Activated CD4-positive, CD25-positive, alpha-beta regulatory T cell treated with anti-CD3 and anti-CD28 coated beads, Interleukin-2, amount 50 U/mL, for 16 hours (primary cell): ENCODE measurements at regions not wholly inside any gene's neighbourhood (a gene's known extent, or its start where the extent isn't known, plus 50 kb on each side); places are given as distances from the start of the nearest gene placed in this dataset.

Experiments
- DNase-seq: peaks from one replicate; pipeline ENCODE4 v3.0.0-alpha.2; 2020; ENCODE audit warnings: low read depth, low spot score

- DNase-seq = no peak
Measured at GRCh38 chr5:109945097-109945678, 255.5 kb downstream of the MAN2A1 start.

- DNase-seq = no peak
Measured at GRCh38 chr5:109945723-109946480, 256.2 kb downstream of the MAN2A1 start.

GRCh38 chr5:109946610-109947009 is 256.9 kb downstream of the MAN2A1 start:
- no peak for DNase-seq

GRCh38 chr5:109947667-109948066 is 257.9 kb downstream of the MAN2A1 start:
- no peak for DNase-seq

- no peak for DNase-seq
Measured at GRCh38 chr5:109950634-109951033, 260.9 kb downstream of the MAN2A1 start.

GRCh38 chr5:109951348-109951747 is 261.6 kb downstream of the MAN2A1 start:
- no peak for DNase-seq

- no peak for DNase-seq
Measured at GRCh38 chr5:109951758-109952157, 262.0 kb downstream of the MAN2A1 start.

GRCh38 chr5:109953761-109954160 is 264.0 kb downstream of the MAN2A1 start:
- no peak for DNase-seq

- DNase-seq = no peak
Measured at GRCh38 chr5:109956884-109957283, 267.2 kb downstream of the MAN2A1 start.

GRCh38 chr5:109958082-109958481 is 268.4 kb downstream of the MAN2A1 start:
- no peak for DNase-seq

- DNase-seq = no peak
Measured at GRCh38 chr5:109959652-109960051, 269.9 kb downstream of the MAN2A1 start.

- DNase-seq = no peak
Measured at GRCh38 chr5:109961751-109962150, 272.0 kb downstream of the MAN2A1 start.

- DNase-seq = no peak
Measured at GRCh38 chr5:109962882-109963603, 273.3 kb downstream of the MAN2A1 start.

GRCh38 chr5:109964136-109964535 is 274.4 kb downstream of the MAN2A1 start:
- DNase-seq = no peak

- DNase-seq = no peak
Measured at GRCh38 chr5:109965634-109966033, 275.9 kb downstream of the MAN2A1 start.

- DNase-seq = no peak
Measured at GRCh38 chr5:109971968-109972367, 282.2 kb downstream of the MAN2A1 start.

GRCh38 chr5:109981979-109982378 is 292.3 kb downstream of the MAN2A1 start:
- no peak for DNase-seq

- DNase-seq = no peak
Measured at GRCh38 chr5:109982966-109983534, 293.3 kb downstream of the MAN2A1 start.

- DNase-seq = no peak
Measured at GRCh38 chr5:109986726-109987125, 297.0 kb downstream of the MAN2A1 start.

GRCh38 chr5:109987355-109987754 is 297.6 kb downstream of the MAN2A1 start:
- DNase-seq = no peak

GRCh38 chr5:109987970-109988369 is 298.2 kb downstream of the MAN2A1 start:
- DNase-seq = no peak

- no peak for DNase-seq
Measured at GRCh38 chr5:109989161-109989560, 299.4 kb downstream of the MAN2A1 start.
